IgD-negative memory B cell (primary cell): ENCODE measurements at regions not wholly inside any gene's neighbourhood (a gene's known extent, or its start where the extent isn't known, plus 50 kb on each side); places are given as distances from the start of the nearest gene placed in this dataset.

ENCODE experiments used
- H3K27ac Mint-ChIP-seq, 3 donors: one replicate each; pipeline ENCODE4 v1.8.0; 2020 to 2022; ENCODE audit warnings: mild to moderate bottlenecking in 3 of 3, mixed read lengths in 3 of 3, moderate library complexity in 1 of 3
- H3K27me3 Mint-ChIP-seq: one replicate; pipeline ENCODE4 v1.8.0; 2021; ENCODE audit warnings: mixed read lengths
- H3K36me3 Mint-ChIP-seq: one replicate; pipeline ENCODE4 v1.8.0; 2020; ENCODE audit warnings: mild to moderate bottlenecking, mixed read lengths
- H3K4me1 Mint-ChIP-seq, 3 donors: one replicate each; pipeline ENCODE4 v1.8.0; 2020 to 2022; ENCODE audit warnings: mixed read lengths in 3 of 3, mild to moderate bottlenecking in 1 of 3
- H3K4me3 Mint-ChIP-seq, 4 donors: one replicate each; pipeline ENCODE4 v1.8.0; 2020 to 2022; ENCODE audit warnings: mild to moderate bottlenecking in 4 of 4, mixed read lengths in 4 of 4, moderate library complexity in 3 of 4
- H3K9me3 Mint-ChIP-seq, 3 donors: one replicate each; pipeline ENCODE4 v1.8.0; 2020 to 2021; ENCODE audit warnings: mixed read lengths in 3 of 3, mild to moderate bottlenecking in 1 of 3

DNA sequence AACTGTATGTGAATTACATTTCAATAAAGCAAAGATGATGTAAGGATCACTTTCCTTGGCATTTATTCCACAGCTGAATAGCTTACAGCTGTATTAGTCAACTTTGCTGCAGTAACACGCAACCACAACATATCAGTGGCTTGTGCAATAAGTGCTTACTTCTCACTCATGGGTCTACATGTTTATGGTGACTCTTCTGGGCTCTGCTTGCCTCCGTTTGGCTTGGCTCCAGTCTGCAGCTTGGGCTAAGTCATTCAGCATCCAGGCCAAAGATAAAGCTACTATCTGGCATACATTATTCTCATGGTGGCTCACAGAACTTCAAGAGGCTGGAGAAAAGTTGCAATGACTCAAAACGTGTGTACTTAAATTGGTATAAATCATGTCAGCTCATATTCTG is 355.0 kb downstream of the RNF144A start:
- peaks cover 2% of the 10 kb centered on the region for H3K27me3 Mint-ChIP-seq
- H3K36me3 Mint-ChIP-seq, result peaks cover under 1% of the 10 kb centered on the region
- H3K4me3 Mint-ChIP-seq, result no peak overlapping the region
- H3K4me1 Mint-ChIP-seq, result peaks cover 0 to 2% (median 0%) of the 10 kb centered on the region in 3 donors
- H3K9me3 Mint-ChIP-seq, result no peaks in the 10 kb centered on the region
- no peak overlapping the region for H3K27ac Mint-ChIP-seq

DNA sequence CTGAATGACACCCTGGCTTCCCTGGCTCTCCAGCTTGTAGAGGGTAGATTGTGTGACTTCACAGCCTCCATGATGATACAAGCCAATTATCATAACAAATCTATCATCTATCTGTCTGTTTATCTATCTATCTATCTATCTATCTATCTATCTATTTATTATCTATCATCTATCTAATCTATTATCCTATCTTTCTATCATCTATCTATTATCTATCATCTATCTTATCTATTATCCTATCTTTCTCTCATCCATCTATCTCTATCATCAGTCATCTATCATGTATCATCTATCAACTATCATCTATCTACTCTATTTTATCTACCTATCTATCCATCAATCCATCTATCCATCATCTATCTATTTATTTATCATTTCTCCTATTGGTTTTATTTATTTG is 361.8 kb downstream of the RNF144A start:
- Mint-ChIP-seq H3K36me3 (peaks cover 2% of the 10 kb centered on the region), H3K4me1 (peaks cover 0 to 2% (median 0%) of the 10 kb centered on the region in 3 donors), H3K27ac (no peak overlapping the region), H3K27me3 (peaks cover 2% of the 10 kb centered on the region), H3K9me3 (no peaks in the 10 kb centered on the region), H3K4me3 (no peak overlapping the region)

DNA sequence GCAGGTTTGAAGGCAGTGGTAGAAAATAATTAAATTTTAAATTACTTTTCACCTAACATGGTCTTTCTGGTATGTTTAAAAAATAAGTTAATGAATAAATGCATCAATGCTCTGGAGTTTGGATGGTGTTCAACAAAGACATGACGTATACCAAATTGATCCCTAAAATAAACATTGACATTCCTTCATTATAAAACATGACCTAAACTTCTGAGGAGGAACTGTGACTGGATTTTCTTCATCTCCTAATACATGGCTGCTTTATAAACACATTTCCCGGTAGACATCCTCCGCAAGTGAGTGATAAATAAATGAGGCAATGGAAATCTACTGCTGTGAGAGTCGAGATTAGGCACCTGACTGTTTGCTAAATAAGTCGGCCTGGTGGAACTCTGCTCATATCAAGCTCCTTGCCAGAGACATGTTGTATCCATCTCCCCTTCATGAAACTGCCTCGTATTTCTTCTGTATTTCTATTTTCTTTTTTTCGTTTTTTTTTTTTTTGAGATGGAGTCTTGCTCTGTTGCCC is 362.3 kb downstream of the RNF144A start:
- peaks cover 2% of the 10 kb centered on the region for H3K36me3 Mint-ChIP-seq
- H3K9me3 Mint-ChIP-seq, result no peaks in the 10 kb centered on the region
- peaks cover 2% of the 10 kb centered on the region for H3K27me3 Mint-ChIP-seq
- H3K27ac Mint-ChIP-seq, result no peak overlapping the region
- no peak overlapping the region for H3K4me3 Mint-ChIP-seq
- H3K4me1 Mint-ChIP-seq, result peaks cover 0 to 2% (median 0%) of the 10 kb centered on the region in 3 donors

DNA sequence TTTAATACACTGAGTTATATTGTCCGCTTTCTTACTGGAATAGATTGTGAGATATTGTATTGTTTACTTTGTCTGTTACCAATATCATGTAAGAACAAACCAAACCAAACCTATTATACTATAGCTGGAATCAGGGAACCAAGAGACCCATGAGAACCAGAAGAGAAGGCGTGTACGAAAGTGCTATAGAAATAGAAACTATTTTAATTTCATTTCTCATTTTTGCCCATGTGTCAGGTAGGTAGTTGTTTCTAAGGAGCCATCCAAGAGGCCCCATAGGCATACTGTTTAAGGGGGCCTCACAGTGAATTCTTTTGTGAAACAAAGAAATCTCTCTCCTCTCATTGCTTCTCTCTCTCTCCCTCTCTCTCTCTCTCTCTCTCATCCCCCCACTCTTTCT is 363.6 kb downstream of the RNF144A start:
- no peaks in the 10 kb centered on the region for H3K27me3 Mint-ChIP-seq
- no peak overlapping the region for H3K27ac Mint-ChIP-seq
- H3K9me3 Mint-ChIP-seq, result no peaks in the 10 kb centered on the region
- peaks cover 2% of the 10 kb centered on the region for H3K36me3 Mint-ChIP-seq
- no peak overlapping the region for H3K4me3 Mint-ChIP-seq
- no peaks in the 10 kb centered on the region for H3K4me1 Mint-ChIP-seq

DNA sequence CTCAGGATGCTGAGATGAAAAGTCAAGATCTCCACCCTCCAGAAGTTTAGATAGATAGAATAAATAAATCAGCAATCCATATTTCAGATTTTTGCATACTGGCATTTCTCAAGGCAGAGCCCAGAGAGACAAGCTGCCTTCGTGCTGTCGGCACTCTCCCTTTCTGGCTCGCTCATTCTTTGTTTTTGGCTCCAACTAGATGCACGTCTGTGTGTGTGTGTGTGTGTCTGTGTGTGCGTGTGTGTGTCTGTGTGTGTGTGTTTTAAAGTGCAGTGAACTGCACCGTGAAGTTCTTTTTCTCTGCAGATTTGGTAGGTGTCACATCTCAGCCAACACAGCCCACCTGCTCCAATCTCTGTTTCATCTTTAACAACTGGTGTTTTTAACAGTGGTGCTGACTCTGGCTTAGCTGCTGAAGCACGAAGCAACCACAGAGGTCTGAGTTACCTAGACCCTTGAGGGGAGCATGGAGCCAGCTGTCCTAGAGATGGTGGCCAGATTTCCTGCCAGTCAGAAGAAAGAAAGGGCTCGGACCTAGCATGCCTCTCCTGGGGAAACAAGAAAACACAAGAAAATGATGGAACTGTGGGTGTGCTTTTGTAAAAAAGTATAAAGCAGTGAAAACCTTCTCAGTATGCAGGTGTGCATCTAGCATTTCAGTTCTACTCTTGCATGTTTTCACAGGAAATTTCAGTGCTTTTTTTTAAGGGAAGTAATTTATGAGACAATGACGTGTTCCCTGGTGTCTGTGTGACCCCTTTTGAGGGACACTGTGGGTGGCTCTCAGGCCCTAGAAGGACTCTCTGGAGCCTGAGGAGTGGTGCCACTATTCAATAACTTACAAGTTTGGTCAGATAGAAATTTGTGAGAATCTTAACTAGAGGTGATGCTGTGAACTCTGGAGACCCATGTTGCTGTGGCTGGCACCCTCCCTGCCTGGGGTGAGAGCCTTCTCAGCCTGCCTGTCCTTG is 364.3 kb downstream of the RNF144A start:
- no peak overlapping the region for H3K4me3 Mint-ChIP-seq
- no peak overlapping the region for H3K27ac Mint-ChIP-seq
- peaks cover 2% of the 10 kb centered on the region for H3K36me3 Mint-ChIP-seq
- no peaks in the 10 kb centered on the region for H3K27me3 Mint-ChIP-seq
- no peaks in the 10 kb centered on the region for H3K4me1 Mint-ChIP-seq
- no peaks in the 10 kb centered on the region for H3K9me3 Mint-ChIP-seq

DNA sequence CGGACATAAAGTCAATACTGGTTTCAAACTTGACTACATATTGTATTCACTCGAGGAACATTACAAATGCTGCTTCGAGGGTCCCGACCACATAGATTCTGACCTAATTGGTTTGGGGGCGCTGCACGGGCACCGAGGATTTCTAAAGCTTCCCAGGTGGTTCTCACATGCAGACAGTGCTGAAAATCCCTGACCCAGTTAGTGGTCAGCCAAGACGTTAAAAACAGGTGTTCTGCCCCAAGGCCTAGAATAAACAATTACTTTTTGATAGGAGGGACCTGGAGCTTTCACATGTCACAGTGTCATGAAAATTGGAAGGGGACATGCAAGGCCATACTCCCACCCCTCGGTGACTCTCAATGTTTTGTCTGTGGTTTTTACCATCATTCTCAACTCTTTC is 368.9 kb downstream of the RNF144A start:
- H3K27me3 Mint-ChIP-seq, result no peaks in the 10 kb centered on the region
- no peaks in the 10 kb centered on the region for H3K36me3 Mint-ChIP-seq
- no peaks in the 10 kb centered on the region for H3K4me1 Mint-ChIP-seq
- H3K27ac Mint-ChIP-seq, result no peak overlapping the region
- H3K4me3 Mint-ChIP-seq, result no peak overlapping the region
- H3K9me3 Mint-ChIP-seq, result no peaks in the 10 kb centered on the region

DNA sequence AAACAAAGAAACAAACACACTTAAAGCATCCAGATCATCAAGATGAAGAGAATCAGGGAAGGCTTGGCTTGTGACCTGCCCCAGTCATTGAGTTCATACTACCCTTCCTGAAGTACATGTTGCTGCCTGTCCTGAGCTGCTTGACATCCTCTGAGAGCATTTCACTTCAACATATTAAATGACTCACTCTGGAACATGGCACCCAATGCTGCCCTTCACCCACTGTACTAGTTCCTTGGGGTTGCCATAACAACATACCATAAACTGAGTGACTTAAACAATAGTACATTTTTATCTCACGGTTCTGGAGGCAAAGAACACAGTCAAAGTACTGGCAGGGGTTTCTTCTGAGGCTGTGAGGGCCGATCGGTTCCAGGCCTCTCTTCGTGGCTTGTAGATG is 371.3 kb downstream of the RNF144A start:
- Mint-ChIP-seq H3K4me1 (no peaks in the 10 kb centered on the region), H3K4me3 (no peak overlapping the region), H3K9me3 (no peaks in the 10 kb centered on the region), H3K27ac (no peak overlapping the region), H3K27me3 (peaks cover 2% of the 10 kb centered on the region), H3K36me3 (no peaks in the 10 kb centered on the region)

DNA sequence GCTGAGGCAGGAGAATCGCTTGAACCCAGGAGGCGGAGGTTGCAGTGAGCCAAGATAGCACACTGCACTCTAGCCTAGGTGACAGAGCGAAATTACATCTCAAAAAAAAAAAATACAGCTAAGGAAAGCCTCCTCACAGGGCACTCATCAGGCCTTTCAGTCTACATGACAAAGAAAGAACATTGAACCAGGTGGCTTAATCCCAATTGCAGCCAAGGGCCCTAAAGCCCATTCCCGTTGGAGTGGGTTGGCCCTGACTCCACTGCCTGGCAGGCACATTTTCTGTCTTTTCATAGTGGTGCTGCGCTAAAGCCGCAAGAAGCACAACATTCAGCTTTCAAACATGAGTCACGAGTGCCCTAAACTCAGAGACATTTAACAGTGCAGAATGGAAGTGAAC is 372.5 kb downstream of the RNF144A start:
- H3K36me3 Mint-ChIP-seq, result no peaks in the 10 kb centered on the region
- no peak overlapping the region for H3K27ac Mint-ChIP-seq
- no peak overlapping the region for H3K4me3 Mint-ChIP-seq
- peaks cover 2% of the 10 kb centered on the region for H3K27me3 Mint-ChIP-seq
- H3K9me3 Mint-ChIP-seq, result no peaks in the 10 kb centered on the region
- H3K4me1 Mint-ChIP-seq, result no peaks in the 10 kb centered on the region

DNA sequence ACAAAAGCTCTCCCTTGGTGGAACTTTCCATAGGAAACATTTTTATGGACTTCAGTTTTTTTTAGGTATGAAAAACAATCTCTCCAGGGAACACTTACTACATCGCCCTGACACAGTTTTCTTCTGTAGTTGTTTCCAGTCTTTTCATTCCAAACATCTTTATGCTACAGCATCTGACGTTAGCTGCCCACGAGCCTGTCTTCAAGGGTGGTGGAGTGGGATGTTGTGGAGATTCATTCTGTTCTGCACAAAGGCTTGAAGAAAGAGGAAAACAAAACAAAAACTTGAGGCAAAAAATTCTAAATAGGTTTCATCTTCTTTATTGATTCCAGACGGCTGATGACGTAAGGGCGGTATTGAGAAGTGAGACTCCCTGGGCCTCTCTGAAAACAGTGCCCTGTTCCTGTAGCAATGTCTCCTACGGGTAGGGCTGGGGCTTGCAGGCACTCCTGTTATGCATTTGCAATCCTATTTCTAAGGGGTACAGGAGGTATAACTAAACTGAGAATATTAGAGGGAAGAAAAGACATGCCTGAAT is 375.0 kb downstream of the RNF144A start:
- peaks cover 2% of the 10 kb centered on the region for H3K27me3 Mint-ChIP-seq
- H3K4me1 Mint-ChIP-seq, result no peaks in the 10 kb centered on the region
- no peaks in the 10 kb centered on the region for H3K36me3 Mint-ChIP-seq
- H3K9me3 Mint-ChIP-seq, result no peaks in the 10 kb centered on the region
- no peak overlapping the region for H3K4me3 Mint-ChIP-seq
- H3K27ac Mint-ChIP-seq, result no peak overlapping the region

DNA sequence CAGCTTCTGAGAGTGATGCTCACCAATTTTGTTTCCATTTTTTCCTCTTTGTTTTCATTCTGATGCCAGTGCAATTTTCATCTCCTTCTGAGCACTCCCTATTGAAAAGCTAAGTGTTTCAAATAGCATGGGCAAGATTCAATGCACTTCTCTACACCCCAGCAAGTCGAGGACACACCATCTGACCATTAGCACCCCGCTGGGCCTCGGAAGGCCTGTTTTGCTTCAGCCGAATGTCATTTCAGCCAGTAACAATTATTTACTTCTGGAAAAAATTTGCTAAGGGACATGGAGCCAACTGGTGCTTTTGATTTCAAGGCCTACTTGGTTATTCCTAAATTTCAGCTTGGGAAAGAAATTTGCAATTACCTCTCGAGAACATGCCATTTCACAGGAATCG is 392.4 kb downstream of the RNF144A start:
- H3K27me3 Mint-ChIP-seq, result peaks cover 3% of the 10 kb centered on the region
- no peak overlapping the region for H3K27ac Mint-ChIP-seq
- no peaks in the 10 kb centered on the region for H3K4me1 Mint-ChIP-seq
- no peaks in the 10 kb centered on the region for H3K9me3 Mint-ChIP-seq
- H3K36me3 Mint-ChIP-seq, result no peaks in the 10 kb centered on the region
- no peak overlapping the region for H3K4me3 Mint-ChIP-seq

DNA sequence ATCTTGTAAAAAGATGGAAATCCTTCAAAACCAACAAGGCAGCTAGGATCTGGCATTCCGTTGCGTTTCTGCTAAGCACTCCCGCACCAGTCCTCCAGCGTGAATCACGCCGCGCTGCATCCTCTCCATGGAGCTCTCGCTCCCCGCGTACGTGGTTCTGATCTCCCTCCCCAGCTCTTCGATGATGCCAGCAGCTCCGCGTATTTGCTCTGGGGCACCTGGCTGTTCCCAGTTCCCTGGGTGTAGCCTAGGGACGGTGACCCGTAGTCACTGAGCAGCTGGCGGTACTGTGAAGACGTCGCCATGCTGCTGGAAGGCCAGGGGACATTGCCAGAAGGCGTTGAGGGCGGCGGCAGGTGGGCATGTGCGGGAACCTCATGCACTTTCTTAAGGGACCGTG is 407.5 kb downstream of the RNF144A start:
- Mint-ChIP-seq H3K4me3 (no peak overlapping the region), H3K27ac (no peak overlapping the region), H3K9me3 (peaks cover 0 to 3% (median 0%) of the 10 kb centered on the region in 3 donors), H3K36me3 (peaks cover 1% of the 10 kb centered on the region), H3K4me1 (no peaks in the 10 kb centered on the region), H3K27me3 (peaks cover 3% of the 10 kb centered on the region)

DNA sequence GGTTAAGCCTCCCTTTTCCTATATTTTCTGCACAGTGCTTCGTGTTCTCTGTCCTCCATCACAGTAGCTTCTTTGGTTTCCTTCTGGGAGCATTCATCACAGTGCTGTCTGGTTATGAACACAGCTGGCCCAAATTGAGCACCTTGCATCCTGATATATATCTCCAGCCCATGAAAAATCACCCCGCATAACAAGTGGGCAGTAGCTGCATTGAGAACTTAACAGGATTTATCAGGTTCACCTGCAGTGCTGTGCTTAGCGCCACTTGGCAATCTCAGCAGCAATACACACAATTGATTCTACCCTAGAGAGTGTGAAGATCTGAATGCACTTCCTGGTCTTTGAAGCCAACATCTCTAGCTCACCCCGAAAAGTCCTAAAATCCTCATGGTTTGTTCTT is 408.0 kb downstream of the RNF144A start:
- Mint-ChIP-seq H3K4me1 (no peaks in the 10 kb centered on the region), H3K27ac (no peak overlapping the region), H3K9me3 (peaks cover 0 to 3% (median 0%) of the 10 kb centered on the region in 3 donors), H3K36me3 (peaks cover 1% of the 10 kb centered on the region), H3K4me3 (no peak overlapping the region), H3K27me3 (peaks cover 3% of the 10 kb centered on the region)

DNA sequence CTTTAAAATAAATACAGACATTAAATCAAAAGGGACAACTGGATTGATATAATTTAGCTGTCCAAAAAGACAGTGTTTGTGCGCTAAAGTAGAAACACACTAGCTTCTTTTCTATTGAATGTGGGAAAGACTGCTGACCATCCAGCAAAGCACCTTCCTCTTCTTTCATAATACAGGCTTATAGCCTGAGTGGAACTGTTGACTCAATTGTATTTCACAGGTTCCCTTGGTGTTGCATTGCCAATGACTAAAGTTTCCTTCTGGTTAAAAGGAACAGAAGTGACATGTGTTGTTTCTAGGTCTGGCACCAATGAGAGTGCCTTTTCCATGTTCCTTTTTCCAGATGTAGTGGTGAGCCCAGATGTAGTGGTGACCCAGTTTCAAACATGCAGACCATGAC is 412.3 kb downstream of the RNF144A start:
- Mint-ChIP-seq H3K4me3 (no peak overlapping the region), H3K27me3 (peaks cover 3% of the 10 kb centered on the region)

DNA sequence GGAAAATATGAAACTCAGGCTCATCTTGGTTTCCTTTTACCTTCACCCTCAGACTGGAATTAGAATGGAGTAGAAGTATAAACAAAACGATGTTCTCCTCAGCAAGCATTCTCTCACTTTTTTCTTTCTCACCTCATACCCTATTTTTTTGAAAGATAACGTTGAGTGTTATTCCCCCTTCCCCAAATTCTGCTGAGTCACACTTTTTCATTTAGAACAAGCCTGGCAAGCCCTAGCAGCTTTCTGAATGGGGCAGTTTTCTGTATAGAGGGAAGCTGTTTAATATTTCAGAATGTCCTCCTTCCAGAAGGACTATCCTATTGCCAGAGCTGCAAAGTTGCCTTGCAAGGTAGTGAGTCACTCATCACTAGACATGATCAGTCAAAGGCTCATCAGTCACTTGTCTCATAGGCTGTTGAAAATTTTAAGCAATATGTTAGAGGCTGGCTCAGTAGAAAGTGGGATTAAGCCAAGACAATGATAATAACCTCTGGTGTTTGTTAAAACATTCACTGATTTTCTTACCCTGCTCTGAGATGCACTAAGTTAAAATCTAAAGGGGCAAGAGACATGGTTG is 416.1 kb downstream of the RNF144A start:
- no peaks in the 10 kb centered on the region for H3K4me1 Mint-ChIP-seq
- no peak overlapping the region for H3K4me3 Mint-ChIP-seq
- H3K36me3 Mint-ChIP-seq, result peaks cover 2% of the 10 kb centered on the region
- H3K27ac Mint-ChIP-seq, result no peak overlapping the region
- H3K9me3 Mint-ChIP-seq, result peaks cover 0 to 2% (median 0%) of the 10 kb centered on the region in 3 donors
- H3K27me3 Mint-ChIP-seq, result no peaks in the 10 kb centered on the region

More for the DNA sequence above, 412.3 kb downstream of the RNF144A start:
- peaks cover 1% of the 10 kb centered on the region for H3K36me3 Mint-ChIP-seq
- H3K27ac Mint-ChIP-seq, result no peak overlapping the region
- H3K9me3 Mint-ChIP-seq, result peaks cover 0 to 3% (median 0%) of the 10 kb centered on the region in 3 donors
- no peaks in the 10 kb centered on the region for H3K4me1 Mint-ChIP-seq

DNA sequence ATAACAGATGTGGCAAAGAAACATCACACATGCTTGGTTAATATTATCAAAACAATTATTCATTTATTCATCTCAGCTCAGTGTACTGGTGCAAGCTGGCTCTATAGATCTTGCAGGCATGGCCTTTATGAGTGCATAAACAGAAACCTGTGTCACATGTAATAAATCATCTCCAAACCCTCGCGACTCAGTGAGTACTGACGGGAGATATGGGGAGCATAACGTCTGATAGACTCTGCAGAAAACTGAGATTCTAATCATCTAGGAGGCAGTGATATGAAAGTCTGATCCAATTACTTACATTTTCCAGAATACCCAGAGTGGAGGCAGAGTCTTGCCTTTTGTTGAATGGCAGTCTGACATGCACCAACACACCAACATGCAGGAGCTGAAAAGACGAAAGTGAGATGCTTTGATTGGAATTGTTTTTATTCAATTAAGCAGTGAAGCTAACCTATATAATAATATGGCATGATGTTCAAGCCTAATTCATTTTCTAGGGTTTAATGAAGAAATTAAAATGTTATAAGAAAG is 416.8 kb downstream of the RNF144A start:
- H3K36me3 Mint-ChIP-seq, result peaks cover 2% of the 10 kb centered on the region
- no peaks in the 10 kb centered on the region for H3K27me3 Mint-ChIP-seq
- H3K9me3 Mint-ChIP-seq, result peaks cover 0 to 2% (median 0%) of the 10 kb centered on the region in 3 donors
- no peaks in the 10 kb centered on the region for H3K4me1 Mint-ChIP-seq
- H3K4me3 Mint-ChIP-seq, result no peak overlapping the region
- H3K27ac Mint-ChIP-seq, result no peak overlapping the region
